Testis (tissue), 2 donors: ENCODE measurements at regions not wholly inside any gene's neighbourhood (a gene's known extent, or its start where the extent isn't known, plus 50 kb on each side); places are given as distances from the start of the nearest gene placed in this dataset.

ENCODE experiments used
- POLR2A ChIP-seq: fragments of 450-650 bp; IDR thresholded peaks from one replicate; pipeline ENCODE4 v1.6.1; 2017; ENCODE audit warnings: antibody characterized with exemption, mild to moderate bottlenecking, moderate library complexity
- TF ChIP-seq, protein P1 (sequence below), 3 experiments: fragments of 450-650 bp in 2 of 3; fragments of 200-600 bp in 1 of 3; sonication (generic) in 1 of 3; IDR thresholded peaks; one replicate each; pipeline ENCODE4 v1.5.1; 2016 to 2019; ENCODE audit warnings: antibody characterized with exemption in 3 of 3, mild to moderate bottlenecking in 2 of 3, moderate library complexity in 1 of 3

DNA sequence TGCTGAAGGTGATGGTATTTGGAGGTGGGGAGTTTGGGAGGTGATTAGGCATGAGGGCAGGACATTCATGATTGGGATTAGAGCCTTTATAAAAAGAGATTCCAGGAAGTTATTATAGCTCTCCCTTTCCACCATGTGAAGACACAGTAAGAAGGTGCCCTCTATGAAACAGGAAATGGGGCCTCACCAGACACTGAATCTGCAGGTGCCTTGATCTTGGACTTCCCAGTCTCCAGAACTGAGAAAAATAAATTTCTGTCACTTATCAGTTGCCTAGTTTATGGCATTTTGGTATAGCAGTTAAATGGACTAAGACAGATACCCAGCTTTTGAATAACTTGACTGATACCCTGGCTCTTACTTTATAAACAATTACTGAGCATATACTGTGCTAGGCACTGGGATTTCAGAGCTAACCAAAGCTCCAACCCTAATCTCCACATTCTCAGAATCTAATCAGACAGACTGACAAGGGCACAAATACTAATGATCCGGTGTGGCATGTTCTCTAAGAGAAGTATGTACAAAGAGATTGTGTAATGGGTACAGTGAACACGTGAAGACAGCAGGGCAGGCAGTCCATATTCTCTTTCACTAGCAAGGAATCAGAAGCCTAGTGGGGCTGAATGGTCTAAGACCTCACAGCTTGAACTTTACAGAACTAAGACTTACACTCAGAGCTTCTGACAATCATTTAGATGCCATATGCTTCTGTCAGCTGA is 343.1 kb downstream of the WDR72 start:
- TF ChIP-seq, protein P1, sequence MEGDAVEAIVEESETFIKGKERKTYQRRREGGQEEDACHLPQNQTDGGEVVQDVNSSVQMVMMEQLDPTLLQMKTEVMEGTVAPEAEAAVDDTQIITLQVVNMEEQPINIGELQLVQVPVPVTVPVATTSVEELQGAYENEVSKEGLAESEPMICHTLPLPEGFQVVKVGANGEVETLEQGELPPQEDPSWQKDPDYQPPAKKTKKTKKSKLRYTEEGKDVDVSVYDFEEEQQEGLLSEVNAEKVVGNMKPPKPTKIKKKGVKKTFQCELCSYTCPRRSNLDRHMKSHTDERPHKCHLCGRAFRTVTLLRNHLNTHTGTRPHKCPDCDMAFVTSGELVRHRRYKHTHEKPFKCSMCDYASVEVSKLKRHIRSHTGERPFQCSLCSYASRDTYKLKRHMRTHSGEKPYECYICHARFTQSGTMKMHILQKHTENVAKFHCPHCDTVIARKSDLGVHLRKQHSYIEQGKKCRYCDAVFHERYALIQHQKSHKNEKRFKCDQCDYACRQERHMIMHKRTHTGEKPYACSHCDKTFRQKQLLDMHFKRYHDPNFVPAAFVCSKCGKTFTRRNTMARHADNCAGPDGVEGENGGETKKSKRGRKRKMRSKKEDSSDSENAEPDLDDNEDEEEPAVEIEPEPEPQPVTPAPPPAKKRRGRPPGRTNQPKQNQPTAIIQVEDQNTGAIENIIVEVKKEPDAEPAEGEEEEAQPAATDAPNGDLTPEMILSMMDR (IDR thresholded peaks at IDR 0.05): no peak
- TF ChIP-seq POLR2A: no peak
